Omental fat pad (tissue), 3 donors: ENCODE measurements at regions not wholly inside any gene's neighbourhood (a gene's known extent, or its start where the extent isn't known, plus 50 kb on each side); places are given as distances from the start of the nearest gene placed in this dataset.
A peak's percentile ranks its signal among the peaks of the same experiment; 100 is the strongest.

ENCODE experiments used
- ATAC-seq: fragments of 150-250 bp; one replicate; pipeline ENCODE4 v1.9.1; 2016; ENCODE audit warnings: mild to moderate bottlenecking, moderate library complexity; ENCODE audit not compliant: low FRiP score
- DNase-seq: peaks from one replicate; pipeline ENCODE4 v3.0.0-alpha.2; 2019; ENCODE audit warnings: low spot score
- CTCF ChIP-seq, 3 donors: fragments of 450-650 bp; IDR thresholded peaks; one replicate each; pipeline ENCODE4 v1.5.1; 2016 to 2017; ENCODE audit warnings: antibody characterized with exemption in 3 of 3, mild to moderate bottlenecking in 3 of 3, moderate library complexity in 2 of 3

- ATAC-seq (no peak), DNase-seq (no peak)
- no peak for TF ChIP-seq CTCF (IDR thresholded peaks at IDR 0.05)
These were observed 467.0 kb upstream of the PKDCC start for GRCh38 chr2:41580806-41581205.

GRCh38 chr2:41595240-41595639 lies 452.6 kb upstream of the PKDCC start:
- ATAC-seq (peak; percentile 63), DNase-seq (no peak)
- no peak for TF ChIP-seq CTCF (IDR thresholded peaks at IDR 0.05)

DNA sequence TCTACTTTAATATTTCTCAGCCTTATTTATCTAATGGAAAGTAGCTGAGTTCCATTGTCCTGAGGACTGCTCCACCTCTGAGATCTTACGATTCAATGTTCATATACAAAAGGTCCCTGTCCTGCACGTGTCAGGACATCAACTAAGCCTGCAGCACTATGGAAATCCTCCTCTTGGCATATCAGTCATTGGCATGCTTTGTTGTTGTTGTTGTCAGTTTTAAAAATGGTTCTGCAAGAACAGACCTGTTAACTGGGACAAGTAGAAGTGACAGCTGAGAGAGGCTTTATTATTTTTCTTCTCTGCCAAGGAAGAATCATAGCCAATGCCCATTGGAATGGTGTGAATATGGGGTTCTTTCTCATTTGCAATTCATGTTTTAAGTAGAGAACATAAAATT lies 450.1 kb upstream of the PKDCC start:
- ATAC-seq, result no peak
- no peak for TF ChIP-seq CTCF (IDR thresholded peaks at IDR 0.05)
- no peak for DNase-seq

DNA sequence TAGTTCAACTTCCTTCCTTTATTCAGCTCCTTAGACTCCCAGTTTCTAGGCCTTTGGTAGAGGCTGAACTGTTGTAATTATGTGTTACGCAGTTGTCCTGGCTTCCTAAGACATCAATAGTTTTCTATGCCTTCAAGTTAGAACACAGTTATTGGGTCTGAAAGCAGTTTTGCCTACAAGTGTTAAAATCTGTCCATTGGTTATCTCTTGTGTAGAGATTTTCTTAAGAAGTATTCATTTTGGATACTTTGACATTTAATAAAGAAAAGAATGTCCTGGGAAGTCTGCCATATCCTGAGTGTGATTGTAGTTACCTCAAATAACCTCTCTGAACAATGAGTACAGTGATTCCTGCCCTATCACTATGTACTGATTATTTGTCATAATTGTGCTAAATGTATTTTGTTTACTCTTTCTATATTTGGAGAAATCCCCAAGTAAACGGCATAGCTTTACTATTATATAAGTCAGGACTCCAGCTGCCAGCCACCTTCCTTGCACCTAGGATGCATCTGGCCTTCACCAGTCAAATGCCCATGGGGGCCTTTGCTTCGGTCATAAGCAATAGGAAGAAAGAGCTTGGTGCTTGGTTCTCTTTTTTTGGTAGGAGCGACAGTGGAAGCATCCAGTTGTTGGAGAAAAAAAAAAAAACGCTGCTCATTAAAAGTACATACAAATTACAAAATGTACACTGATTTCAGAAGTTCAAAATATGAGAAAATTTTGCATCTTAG lies 449.5 kb upstream of the PKDCC start:
- DNase-seq (no peak), ATAC-seq (peak; percentile 88)
- TF ChIP-seq CTCF (IDR thresholded peaks at IDR 0.05), result no peak

GRCh38 chr2:41600460-41600859 lies 447.4 kb upstream of the PKDCC start:
- DNase-seq (no peak), ATAC-seq (no peak)
- no peak for TF ChIP-seq CTCF (IDR thresholded peaks at IDR 0.05)

DNA sequence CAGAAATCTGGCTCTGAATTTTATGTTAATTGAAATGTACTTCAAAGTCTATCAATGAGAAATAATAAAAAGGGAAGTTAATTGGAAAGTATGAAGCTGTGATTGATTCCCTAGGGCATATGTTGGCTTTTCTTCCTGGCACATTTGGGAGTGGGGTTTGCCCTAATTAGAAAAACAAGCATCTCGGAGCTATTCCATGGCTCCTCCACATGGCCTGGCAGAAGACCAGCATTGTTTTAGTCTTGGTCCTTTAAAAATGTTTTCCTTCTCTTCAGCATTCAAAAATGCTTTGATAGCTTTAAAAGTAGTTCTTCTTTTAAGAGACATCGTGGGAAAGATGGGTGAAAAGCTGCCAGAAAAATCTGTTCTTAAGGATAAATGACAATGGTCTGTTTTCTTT lies 445.5 kb upstream of the PKDCC start:
- no peak for TF ChIP-seq CTCF (IDR thresholded peaks at IDR 0.05)
- ATAC-seq, result no peak
- DNase-seq, result no peak

- DNase-seq (no peak), ATAC-seq (no peak)
- no peak for TF ChIP-seq CTCF (IDR thresholded peaks at IDR 0.05)
These were observed 442.5 kb upstream of the PKDCC start for GRCh38 chr2:41605311-41605710.
